ENCODE measurements at regions not wholly inside any gene's neighbourhood (a gene's known extent, or its start where the extent isn't known, plus 50 kb on each side); places are given as distances from the start of the nearest gene placed in this dataset.

- no peak for TF ChIP-seq CTCF (IDR thresholded peaks at IDR 0.05)
- no peak for TF ChIP-seq EP300 (IDR thresholded peaks at IDR 0.05)
- no peak for TF ChIP-seq POLR2A (IDR thresholded peaks at IDR 0.05)
- TF ChIP-seq POLR2AphosphoS5 (IDR thresholded peaks at IDR 0.05) = no peak
These were observed 715.7 kb upstream of the SOX9 start for GRCh38 chr17:71405101-71405500.
